Activated CD4-positive, alpha-beta T cell treated with anti-CD3 and anti-CD28 coated beads, Interleukin-2, amount 50 U/mL, for 4 hours (primary cell): ENCODE measurements at regions not wholly inside any gene's neighbourhood (a gene's known extent, or its start where the extent isn't known, plus 50 kb on each side); places are given as distances from the start of the nearest gene placed in this dataset.
"Not testable (repeated sequence)": the region's sequence is repeated elsewhere in the genome, so short reads cannot be mapped to it uniquely, and the experiment has no call there.

Experiments used
- DNase-seq, 2 experiments: peaks; one replicate each; pipeline ENCODE4 v3.0.0-alpha.2; 2020

- no peak for DNase-seq
Measured at GRCh38 chr19:30066781-30067759, 125.0 kb downstream of the URI1 start.

- DNase-seq: not testable (repeated sequence)
Measured at GRCh38 chr19:30067956-30068506, 126.0 kb downstream of the URI1 start.

- DNase-seq: no peak
Measured at GRCh38 chr19:30068528-30069395, 126.7 kb downstream of the URI1 start.

- no peak for DNase-seq
Measured at GRCh38 chr19:30069535-30070197, 127.6 kb downstream of the URI1 start.

GRCh38 chr19:30070198-30070967, 128.3 kb downstream of the URI1 start:
- DNase-seq: no peak

- DNase-seq: no peak
Measured at GRCh38 chr19:30070968-30071632, 129.1 kb downstream of the URI1 start.

GRCh38 chr19:30071871-30072270, 129.8 kb downstream of the URI1 start:
- DNase-seq: no peak

- DNase-seq: no peak
Measured at GRCh38 chr19:30073152-30074000, 131.3 kb downstream of the URI1 start.

GRCh38 chr19:30074096-30074495, 132.1 kb downstream of the URI1 start:
- DNase-seq: no peak

- no peak for DNase-seq
Measured at GRCh38 chr19:30074741-30075715, 133.0 kb downstream of the URI1 start.

GRCh38 chr19:30076101-30076551, 134.1 kb downstream of the URI1 start:
- no peak for DNase-seq

GRCh38 chr19:30076751-30077670, 135.0 kb downstream of the URI1 start:
- no peak for DNase-seq

GRCh38 chr19:30077851-30078355, 135.9 kb downstream of the URI1 start:
- no peak for DNase-seq

GRCh38 chr19:30078381-30078910, 136.4 kb downstream of the URI1 start:
- DNase-seq: no peak

GRCh38 chr19:30079200-30079599, 137.2 kb downstream of the URI1 start:
- no peak for DNase-seq

- no peak for DNase-seq
Measured at GRCh38 chr19:30082168-30082567, 140.1 kb downstream of the URI1 start.

- no peak for DNase-seq
Measured at GRCh38 chr19:30082611-30083010, 140.6 kb downstream of the URI1 start.
